ENCODE measurements at regions not wholly inside any gene's neighbourhood (a gene's known extent, or its start where the extent isn't known, plus 50 kb on each side); places are given as distances from the start of the nearest gene placed in this dataset.

GRCh38 chr9:1461812-1462211, 411.7 kb downstream of the DMRT2 start:
- TF ChIP-seq USF2 (IDR thresholded peaks at IDR 0.05; ENCODE audit: borderline replicate concordance, low read depth, low read length) (no peak), POLR2AphosphoS5 (IDR thresholded peaks at IDR 0.05; ENCODE audit: low read depth, low read length) (no peak), USF1 (IDR thresholded peaks at IDR 0.05; ENCODE audit: borderline replicate concordance, low read depth) (no peak), MXI1 (IDR thresholded peaks at IDR 0.05; ENCODE audit: low read depth, low read length) (no peak), SMC3 (IDR thresholded peaks at IDR 0.05; ENCODE audit: low read depth, low read length) (no peak), RXRA (IDR thresholded peaks at IDR 0.05; ENCODE audit: borderline replicate concordance, low read depth) (no peak), TAF1 (IDR thresholded peaks at IDR 0.05; ENCODE audit: borderline replicate concordance, low read depth, low read length) (no peak)
- TF ChIP-seq, protein P1, sequence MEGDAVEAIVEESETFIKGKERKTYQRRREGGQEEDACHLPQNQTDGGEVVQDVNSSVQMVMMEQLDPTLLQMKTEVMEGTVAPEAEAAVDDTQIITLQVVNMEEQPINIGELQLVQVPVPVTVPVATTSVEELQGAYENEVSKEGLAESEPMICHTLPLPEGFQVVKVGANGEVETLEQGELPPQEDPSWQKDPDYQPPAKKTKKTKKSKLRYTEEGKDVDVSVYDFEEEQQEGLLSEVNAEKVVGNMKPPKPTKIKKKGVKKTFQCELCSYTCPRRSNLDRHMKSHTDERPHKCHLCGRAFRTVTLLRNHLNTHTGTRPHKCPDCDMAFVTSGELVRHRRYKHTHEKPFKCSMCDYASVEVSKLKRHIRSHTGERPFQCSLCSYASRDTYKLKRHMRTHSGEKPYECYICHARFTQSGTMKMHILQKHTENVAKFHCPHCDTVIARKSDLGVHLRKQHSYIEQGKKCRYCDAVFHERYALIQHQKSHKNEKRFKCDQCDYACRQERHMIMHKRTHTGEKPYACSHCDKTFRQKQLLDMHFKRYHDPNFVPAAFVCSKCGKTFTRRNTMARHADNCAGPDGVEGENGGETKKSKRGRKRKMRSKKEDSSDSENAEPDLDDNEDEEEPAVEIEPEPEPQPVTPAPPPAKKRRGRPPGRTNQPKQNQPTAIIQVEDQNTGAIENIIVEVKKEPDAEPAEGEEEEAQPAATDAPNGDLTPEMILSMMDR (IDR thresholded peaks at IDR 0.05) = no peak
- DNase-seq = no peak
- Histone ChIP-seq H3K4me1 (ENCODE audit: control insufficient read depth in 1 of 2, insufficient read depth in 2 of 2, low read depth in 1 of 2, low read length in 1 of 2) (no peaks in the 10 kb centered on the region), H4K20me1 (ENCODE audit: insufficient read depth) (no peaks in the 10 kb centered on the region), H3K9ac (no peak overlapping the region), H2AFZ (ENCODE audit: low read depth) (no peak overlapping the region), H3K4me2 (no peak overlapping the region), H3K4me3 (ENCODE audit: low read depth in 2 of 2, low read length in 1 of 2) (no peak overlapping the region), H3K27me3 (ENCODE audit: insufficient read depth) (no peaks in the 10 kb centered on the region), H3K27ac (ENCODE audit: low read depth in 2 of 2, low read length in 1 of 2) (no peak overlapping the region), H3F3A (replicated peaks; ENCODE audit: insufficient read depth) (no peaks in the 10 kb centered on the region), H3K9me3 (no peaks in the 10 kb centered on the region), H3K79me2 (ENCODE audit: insufficient read depth) (no peaks in the 10 kb centered on the region), H3K36me3 (replicated peaks in 1 of 2; ENCODE audit: control insufficient read depth in 1 of 2, insufficient read depth in 2 of 2, low read length in 1 of 2) (no peaks in the 10 kb centered on the region), H3K9me2 (no peaks in the 10 kb centered on the region)
- POLR2A ChIA-PET = no interaction called here
- CTCF ChIA-PET = no interaction called here
- 8% methylated on average over 4 of the region's 4 CpGs for WGBS (ENCODE audit: low lambda C conversion rate)

GRCh38 chr9:1462626-1463308, 412.6 kb downstream of the DMRT2 start:
- Histone ChIP-seq H3K36me3 (replicated peaks in 1 of 2; ENCODE audit: control insufficient read depth in 1 of 2, insufficient read depth in 2 of 2, low read length in 1 of 2) (no peaks in the 10 kb centered on the region), H3K4me2 (no peak overlapping the region), H3F3A (replicated peaks; ENCODE audit: insufficient read depth) (no peaks in the 10 kb centered on the region), H3K9me2 (no peaks in the 10 kb centered on the region), H3K9ac (no peak overlapping the region), H3K27ac (ENCODE audit: low read depth in 2 of 2, low read length in 1 of 2) (no peak overlapping the region), H3K9me3 (no peaks in the 10 kb centered on the region), H4K20me1 (ENCODE audit: insufficient read depth) (no peaks in the 10 kb centered on the region), H2AFZ (ENCODE audit: low read depth) (no peak overlapping the region), H3K79me2 (ENCODE audit: insufficient read depth) (no peaks in the 10 kb centered on the region), H3K27me3 (ENCODE audit: insufficient read depth) (no peaks in the 10 kb centered on the region), H3K4me1 (ENCODE audit: control insufficient read depth in 1 of 2, insufficient read depth in 2 of 2, low read depth in 1 of 2, low read length in 1 of 2) (no peaks in the 10 kb centered on the region), H3K4me3 (ENCODE audit: low read depth in 2 of 2, low read length in 1 of 2) (no peak overlapping the region)
- CTCF ChIA-PET = no interaction called here
- WGBS (ENCODE audit: low lambda C conversion rate) = 3% methylated on average over 4 of the region's 4 CpGs
- DNase-seq = no peak
- POLR2A ChIA-PET = no interaction called here
- TF ChIP-seq NRF1 (IDR thresholded peaks at IDR 0.05; ENCODE audit: low read depth, low read length) (no peak), RXRA (IDR thresholded peaks at IDR 0.05; ENCODE audit: borderline replicate concordance, low read depth) (no peak), FOSL2 (IDR thresholded peaks at IDR 0.05; ENCODE audit: borderline replicate concordance, low read depth) (no peak), TAF1 (IDR thresholded peaks at IDR 0.05; ENCODE audit: borderline replicate concordance, low read depth, low read length) (no peak), FOXM1 (IDR thresholded peaks at IDR 0.05; ENCODE audit: low read depth) (no peak), FOXJ3 (CRISPR knock-in tag; IDR thresholded peaks at IDR 0.05) (no peak), GATA2 (CRISPR knock-in tag; IDR thresholded peaks at IDR 0.05) (no peak), JUND (IDR thresholded peaks at IDR 0.05) (no peak), MXI1 (IDR thresholded peaks at IDR 0.05; ENCODE audit: low read depth, low read length) (no peak), CHD2 (IDR thresholded peaks at IDR 0.05; ENCODE audit: low read length, partially characterized antibody) (no peak), TCF12 (IDR thresholded peaks at IDR 0.05) (no peak), MAX (IDR thresholded peaks at IDR 0.05; ENCODE audit: low read depth) (no peak), YY1 (IDR thresholded peaks at IDR 0.05; ENCODE audit: low read depth) (no peak)
- TF ChIP-seq, protein P2, sequence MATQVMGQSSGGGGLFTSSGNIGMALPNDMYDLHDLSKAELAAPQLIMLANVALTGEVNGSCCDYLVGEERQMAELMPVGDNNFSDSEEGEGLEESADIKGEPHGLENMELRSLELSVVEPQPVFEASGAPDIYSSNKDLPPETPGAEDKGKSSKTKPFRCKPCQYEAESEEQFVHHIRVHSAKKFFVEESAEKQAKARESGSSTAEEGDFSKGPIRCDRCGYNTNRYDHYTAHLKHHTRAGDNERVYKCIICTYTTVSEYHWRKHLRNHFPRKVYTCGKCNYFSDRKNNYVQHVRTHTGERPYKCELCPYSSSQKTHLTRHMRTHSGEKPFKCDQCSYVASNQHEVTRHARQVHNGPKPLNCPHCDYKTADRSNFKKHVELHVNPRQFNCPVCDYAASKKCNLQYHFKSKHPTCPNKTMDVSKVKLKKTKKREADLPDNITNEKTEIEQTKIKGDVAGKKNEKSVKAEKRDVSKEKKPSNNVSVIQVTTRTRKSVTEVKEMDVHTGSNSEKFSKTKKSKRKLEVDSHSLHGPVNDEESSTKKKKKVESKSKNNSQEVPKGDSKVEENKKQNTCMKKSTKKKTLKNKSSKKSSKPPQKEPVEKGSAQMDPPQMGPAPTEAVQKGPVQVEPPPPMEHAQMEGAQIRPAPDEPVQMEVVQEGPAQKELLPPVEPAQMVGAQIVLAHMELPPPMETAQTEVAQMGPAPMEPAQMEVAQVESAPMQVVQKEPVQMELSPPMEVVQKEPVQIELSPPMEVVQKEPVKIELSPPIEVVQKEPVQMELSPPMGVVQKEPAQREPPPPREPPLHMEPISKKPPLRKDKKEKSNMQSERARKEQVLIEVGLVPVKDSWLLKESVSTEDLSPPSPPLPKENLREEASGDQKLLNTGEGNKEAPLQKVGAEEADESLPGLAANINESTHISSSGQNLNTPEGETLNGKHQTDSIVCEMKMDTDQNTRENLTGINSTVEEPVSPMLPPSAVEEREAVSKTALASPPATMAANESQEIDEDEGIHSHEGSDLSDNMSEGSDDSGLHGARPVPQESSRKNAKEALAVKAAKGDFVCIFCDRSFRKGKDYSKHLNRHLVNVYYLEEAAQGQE (IDR thresholded peaks at IDR 0.05; ENCODE audit: low read depth, low read length) = no peak
- TF ChIP-seq, protein P3, sequence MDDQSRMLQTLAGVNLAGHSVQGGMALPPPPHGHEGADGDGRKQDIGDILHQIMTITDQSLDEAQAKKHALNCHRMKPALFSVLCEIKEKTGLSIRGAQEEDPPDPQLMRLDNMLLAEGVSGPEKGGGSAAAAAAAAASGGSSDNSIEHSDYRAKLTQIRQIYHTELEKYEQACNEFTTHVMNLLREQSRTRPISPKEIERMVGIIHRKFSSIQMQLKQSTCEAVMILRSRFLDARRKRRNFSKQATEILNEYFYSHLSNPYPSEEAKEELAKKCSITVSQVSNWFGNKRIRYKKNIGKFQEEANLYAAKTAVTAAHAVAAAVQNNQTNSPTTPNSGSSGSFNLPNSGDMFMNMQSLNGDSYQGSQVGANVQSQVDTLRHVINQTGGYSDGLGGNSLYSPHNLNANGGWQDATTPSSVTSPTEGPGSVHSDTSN (IDR thresholded peaks at IDR 0.05) = no peak
